Neural progenitor cell (in vitro differentiated cells): ENCODE measurements at regions not wholly inside any gene's neighbourhood (a gene's known extent, or its start where the extent isn't known, plus 50 kb on each side); places are given as distances from the start of the nearest gene placed in this dataset.

Source experiments
- DNase-seq: peaks from one replicate; pipeline ENCODE4 v3.0.0-alpha.2; 2016; ENCODE audit warnings: low spot score
- H2AFZ ChIP-seq: fragments of 200-600 bp; sonication (generic); replicated peaks from 2 replicates; pipeline ENCODE4 v1.6.1; 2016; ENCODE audit warnings: antibody characterized with exemption
- H3F3A ChIP-seq: fragments of 200-600 bp; sonication (generic); 2 replicates; pipeline ENCODE4 v1.6.1; 2016; ENCODE audit warnings: antibody characterized with exemption, low read depth
- H3K27ac ChIP-seq: fragments of 200-600 bp; sonication (generic); 2 replicates; pipeline ENCODE4 v1.5.1; 2016; ENCODE audit warnings: mild to moderate bottlenecking
- H3K27me3 ChIP-seq: fragments of 200-600 bp; sonication (generic); 2 replicates; pipeline ENCODE4 v1.6.1; 2016; ENCODE audit warnings: mild to moderate bottlenecking, moderate library complexity
- H3K36me3 ChIP-seq: fragments of 200-600 bp; sonication (generic); 2 replicates; pipeline ENCODE4 v1.5.1; 2016
- H3K4me1 ChIP-seq: fragments of 200-600 bp; sonication (generic); 2 replicates; pipeline ENCODE4 v1.6.1; 2016; ENCODE audit warnings: mixed run types
- H3K4me2 ChIP-seq: fragments of 200-600 bp; sonication (generic); 2 replicates; pipeline ENCODE4 v1.6.1; 2016
- H3K4me3 ChIP-seq: fragments of 200-600 bp; sonication (generic); 2 replicates; pipeline ENCODE4 v1.5.1; 2016
- H3K79me2 ChIP-seq: fragments of 200-600 bp; sonication (generic); 2 replicates; pipeline ENCODE4 v1.6.1; 2016; ENCODE audit warnings: low read depth
- H3K9ac ChIP-seq: fragments of 200-600 bp; sonication (generic); 2 replicates; pipeline ENCODE4 v1.6.1; 2016
- H3K9me3 ChIP-seq: fragments of 200-600 bp; sonication (generic); 2 replicates; pipeline ENCODE4 v1.5.1; 2016; ENCODE audit warnings: low read depth
- H4K20me1 ChIP-seq: fragments of 200-600 bp; sonication (generic); 2 replicates; pipeline ENCODE4 v1.6.1; 2016; ENCODE audit warnings: low read depth
- H3K27ac Mint-ChIP-seq: 3 replicates; pipeline ENCODE4 v1.8.0; 2021; ENCODE audit warnings: mixed read lengths
- H3K27me3 Mint-ChIP-seq: 2 replicates; pipeline ENCODE4 v1.8.0; 2022; ENCODE audit warnings: low read depth, mild to moderate bottlenecking, inconsistent platforms, moderate library complexity, mixed read lengths; ENCODE audit not compliant: insufficient read depth
- H3K36me3 Mint-ChIP-seq: 3 replicates; pipeline ENCODE4 v1.8.0; 2021; ENCODE audit warnings: mixed read lengths
- H3K4me1 Mint-ChIP-seq: 3 replicates; pipeline ENCODE4 v1.8.0; 2021; ENCODE audit warnings: mixed read lengths
- H3K4me3 Mint-ChIP-seq: 3 replicates; pipeline ENCODE4 v1.8.0; 2021; ENCODE audit warnings: mild to moderate bottlenecking, moderate library complexity, mixed read lengths
- H3K9me3 Mint-ChIP-seq: 3 replicates; pipeline ENCODE4 v1.8.0; 2020; ENCODE audit warnings: mixed read lengths
- CTCF ChIP-seq: fragments of 200-600 bp; sonication (generic); IDR thresholded peaks from 2 replicates; pipeline ENCODE4 v1.5.1; 2017; ENCODE audit warnings: antibody characterized with exemption, mild to moderate bottlenecking
- EZH2 ChIP-seq: fragments of 200-600 bp; sonication (generic); IDR thresholded peaks from 2 replicates; pipeline ENCODE4 v1.6.1; 2017; ENCODE audit warnings: antibody characterized with exemption, mild to moderate bottlenecking, moderate library complexity
- EZH2phosphoT487 ChIP-seq: fragments of 200-600 bp; sonication (generic); IDR thresholded peaks from 2 replicates; pipeline ENCODE4 v1.6.1; 2017; ENCODE audit warnings: antibody characterized with exemption

DNA sequence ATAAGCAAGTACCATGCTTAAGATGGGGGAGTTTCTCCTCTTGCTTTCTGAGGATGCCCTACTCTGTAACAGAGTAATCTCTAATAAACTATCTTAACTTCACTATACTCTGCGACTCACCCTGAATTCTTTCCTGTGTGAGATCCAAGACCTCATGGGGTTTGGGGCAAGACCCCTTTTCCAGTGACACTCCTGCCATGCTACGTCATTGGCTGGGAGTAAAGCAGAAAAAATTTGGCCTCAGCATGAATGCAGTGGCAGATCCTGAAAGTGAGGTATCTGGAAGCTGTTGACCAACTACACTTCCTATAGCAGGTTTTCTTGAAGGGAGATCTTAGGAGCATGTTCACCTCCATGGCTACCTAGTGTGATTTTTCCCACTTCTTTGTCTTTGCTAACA, 109.1 kb upstream of the MED14 start:
- Histone ChIP-seq H4K20me1 (no peaks in the 10 kb centered on the region), H3F3A (peaks cover 37% of the 10 kb centered on the region), H3K27ac (peak overlapping the region; percentile 95), H3K4me2 (peak overlapping the region; percentile 58), H3K9ac (no peak overlapping the region), H2AFZ (peak overlapping the region; percentile 46), H3K4me3 (no peak overlapping the region), H3K9me3 (peaks cover 7% of the 10 kb centered on the region), H3K4me1 (peaks cover 34% of the 10 kb centered on the region), H3K27me3 (no peaks in the 10 kb centered on the region), H3K36me3 (no peaks in the 10 kb centered on the region), H3K79me2 (no peaks in the 10 kb centered on the region)
- H3K27me3 Mint-ChIP-seq, result peaks cover 6% of the 10 kb centered on the region
- H3K4me3 Mint-ChIP-seq, result peak overlapping the region; percentile 6
- peaks cover 28% of the 10 kb centered on the region for H3K4me1 Mint-ChIP-seq
- H3K9me3 Mint-ChIP-seq, result peaks cover 21% of the 10 kb centered on the region
- TF ChIP-seq CTCF (no peak), EZH2 (no peak), EZH2phosphoT487 (no peak)
- peaks cover 7% of the 10 kb centered on the region for H3K36me3 Mint-ChIP-seq
- H3K27ac Mint-ChIP-seq, result peak overlapping the region; percentile 61
- no peak for DNase-seq

DNA sequence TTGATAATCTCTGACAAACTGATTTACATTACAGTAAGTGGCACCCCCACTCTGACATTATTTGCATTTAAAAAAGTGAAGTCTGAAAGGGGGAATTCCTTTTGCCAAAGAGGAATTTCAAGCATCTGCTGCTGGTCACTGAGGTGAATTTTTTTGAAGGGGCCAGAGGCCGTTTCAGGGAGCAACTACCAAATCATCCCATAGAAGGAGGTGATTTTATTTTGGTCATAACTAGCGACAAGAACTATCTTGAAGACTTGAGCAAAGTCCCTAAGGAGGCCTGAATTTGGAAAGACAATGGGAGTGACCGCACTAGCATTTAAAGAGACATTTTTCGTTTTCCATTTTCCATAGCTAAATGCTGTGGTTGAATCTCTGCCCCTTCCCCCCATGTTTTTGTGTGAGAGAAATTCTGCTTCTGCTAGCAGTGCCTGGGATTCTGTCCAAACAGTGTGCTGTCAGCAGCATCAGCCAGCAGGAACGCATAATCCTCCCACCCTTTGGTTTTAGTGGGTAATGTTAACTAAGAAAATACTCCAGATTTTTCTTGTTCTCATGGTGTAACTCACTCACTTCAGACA, 110.1 kb upstream of the MED14 start:
- no peaks in the 10 kb centered on the region for H3K36me3 ChIP-seq
- H3K4me1 Mint-ChIP-seq, result peaks cover 28% of the 10 kb centered on the region
- H3K4me2 ChIP-seq, result peak overlapping the region; percentile 58
- H3K79me2 ChIP-seq, result no peaks in the 10 kb centered on the region
- peak overlapping the region; percentile 95 for H3K27ac ChIP-seq
- peak; percentile 61 for DNase-seq
- H3K27me3 ChIP-seq, result no peaks in the 10 kb centered on the region
- H3F3A ChIP-seq, result peaks cover 37% of the 10 kb centered on the region
- H3K27me3 Mint-ChIP-seq, result peaks cover 4% of the 10 kb centered on the region
- H4K20me1 ChIP-seq, result no peaks in the 10 kb centered on the region
- peaks cover 7% of the 10 kb centered on the region for H3K36me3 Mint-ChIP-seq
- peaks cover 34% of the 10 kb centered on the region for H3K4me1 ChIP-seq
- no peak overlapping the region for H3K9ac ChIP-seq
- H3K4me3 Mint-ChIP-seq, result peak overlapping the region; percentile 39
- TF ChIP-seq EZH2, result no peak
- TF ChIP-seq EZH2phosphoT487, result no peak
- TF ChIP-seq CTCF, result no peak
- peaks cover 16% of the 10 kb centered on the region for H3K9me3 Mint-ChIP-seq
- peaks cover 7% of the 10 kb centered on the region for H3K9me3 ChIP-seq
- H2AFZ ChIP-seq, result peak overlapping the region; percentile 53
- peak overlapping the region; percentile 21 for H3K4me3 ChIP-seq
- H3K27ac Mint-ChIP-seq, result peak overlapping the region; percentile 61

- TF ChIP-seq EZH2, result no peak
- TF ChIP-seq CTCF, result no peak
- TF ChIP-seq EZH2phosphoT487, result no peak
- Histone ChIP-seq H3K36me3 (no peaks in the 10 kb centered on the region), H3F3A (peaks cover 60% of the 10 kb centered on the region), H2AFZ (no peak overlapping the region), H3K27me3 (no peaks in the 10 kb centered on the region), H3K27ac (no peak overlapping the region), H3K4me3 (no peak overlapping the region), H4K20me1 (no peaks in the 10 kb centered on the region), H3K4me1 (peaks cover 50% of the 10 kb centered on the region), H3K79me2 (no peaks in the 10 kb centered on the region), H3K9ac (no peak overlapping the region), H3K4me2 (no peak overlapping the region), H3K9me3 (no peaks in the 10 kb centered on the region)
- H3K9me3 Mint-ChIP-seq, result peaks cover 4% of the 10 kb centered on the region
- no peak overlapping the region for H3K4me3 Mint-ChIP-seq
- no peaks in the 10 kb centered on the region for H3K27me3 Mint-ChIP-seq
- no peak overlapping the region for H3K27ac Mint-ChIP-seq
- peaks cover 40% of the 10 kb centered on the region for H3K4me1 Mint-ChIP-seq
- no peak for DNase-seq
- no peaks in the 10 kb centered on the region for H3K36me3 Mint-ChIP-seq
Observed at GRCh38 chrX:40849906-40850823, 114.8 kb upstream of the MED14 start.
